Natural killer cell (primary cell): ENCODE measurements at regions not wholly inside any gene's neighbourhood (a gene's known extent, or its start where the extent isn't known, plus 50 kb on each side); places are given as distances from the start of the nearest gene placed in this dataset.

ENCODE experiments used
- ATAC-seq, 3 donors: fragments of 150-1000 bp in 2 of 3; fragments of 200-7000 bp in 1 of 3; cut with Tn5 transposase; 1 replicate in 1 of 3; 2 replicates in 2 of 3; pipeline ENCODE4 v1.10.0; 2021; ENCODE audit warnings: mild to moderate bottlenecking in 2 of 3, moderate library complexity in 2 of 3
- DNase-seq, 2 donors: peaks; one replicate each; pipeline versions ENCODE4 v3.0.0 to v3.0.0-alpha.2; 2013 to 2021; ENCODE audit warnings: mixed read lengths in 1 of 2
- H3K27ac ChIP-seq: one replicate; pipeline ENCODE4 v1.5.1; 2013; ENCODE audit warnings: mild to moderate bottlenecking, low read length
- H3K27me3 ChIP-seq: one replicate; pipeline ENCODE4 v1.6.1; 2013; ENCODE audit warnings: low read length; ENCODE audit not compliant: control insufficient read depth, insufficient read depth
- H3K36me3 ChIP-seq: one replicate; pipeline ENCODE4 v1.6.1; 2013; ENCODE audit warnings: low read length; ENCODE audit not compliant: control insufficient read depth, insufficient read depth
- H3K4me1 ChIP-seq: one replicate; pipeline ENCODE4 v1.6.1; 2013; ENCODE audit warnings: low read length; ENCODE audit not compliant: control insufficient read depth, insufficient read depth
- H3K4me3 ChIP-seq: one replicate; pipeline ENCODE4 v1.5.1; 2013; ENCODE audit warnings: low read length
- H3K9me3 ChIP-seq: one replicate; pipeline ENCODE4 v1.6.1; 2013; ENCODE audit warnings: low read length; ENCODE audit not compliant: control insufficient read depth, insufficient read depth
- H3K27ac Mint-ChIP-seq, 2 donors: one replicate each; pipeline ENCODE4 v1.8.0; 2022; ENCODE audit warnings: mild to moderate bottlenecking in 2 of 2, mixed read lengths in 2 of 2, moderate library complexity in 1 of 2
- H3K27me3 Mint-ChIP-seq, 2 donors: one replicate each; pipeline ENCODE4 v1.8.0; 2022; ENCODE audit warnings: low read depth in 2 of 2, mixed read lengths in 2 of 2
- H3K36me3 Mint-ChIP-seq: one replicate; pipeline ENCODE4 v1.8.0; 2022; ENCODE audit warnings: mixed read lengths
- H3K4me1 Mint-ChIP-seq, 2 donors: one replicate each; pipeline ENCODE4 v1.8.0; 2022; ENCODE audit warnings: mixed read lengths in 2 of 2
- H3K4me3 Mint-ChIP-seq: one replicate; pipeline ENCODE4 v1.8.0; 2022; ENCODE audit warnings: mild to moderate bottlenecking, moderate library complexity, mixed read lengths
- H3K9me3 Mint-ChIP-seq, 2 donors: one replicate each; pipeline ENCODE4 v1.8.0; 2022; ENCODE audit warnings: mixed read lengths in 2 of 2
- WGBS: methylation state at CpG from one replicate; pipeline ENCODE4 v1.1.7; 2013; ENCODE audit warnings: missing lambda C conversion rate; ENCODE audit not compliant: insufficient coverage; 5-methylcytosine and 5-hydroxymethylcytosine counted together
- intact Hi-C: fragments of 100-400 bp; cut with micrococcal nuclease; formaldehyde crosslinking; loops from one replicate; pipeline ENCODE4 v1.14.2; 2022
- TF ChIP-seq, protein P1 (sequence below): fragments of 200-600 bp; IDR thresholded peaks from one replicate; pipeline ENCODE4 v1.8.0; 2022; ENCODE audit warnings: antibody characterized with exemption

DNA sequence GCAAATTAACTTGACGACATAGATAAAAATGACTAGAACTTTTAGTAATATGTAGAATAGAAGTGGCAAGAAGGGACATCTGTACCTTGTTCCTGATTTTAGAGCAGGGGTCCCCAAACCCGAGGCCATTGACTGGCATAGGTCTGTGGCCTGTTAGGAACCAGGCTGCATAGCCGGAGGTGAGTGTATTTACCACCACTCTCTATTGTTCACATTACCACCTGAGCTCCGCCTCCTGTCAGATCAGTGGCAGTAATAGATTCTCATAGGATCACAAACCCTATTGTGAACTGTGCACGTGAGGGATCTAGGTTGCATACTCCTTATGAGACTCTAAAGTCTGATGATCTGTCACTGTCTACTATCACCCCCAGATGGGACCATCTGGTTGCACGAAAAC, 113.6 kb upstream of the AVPR1A start:
- no peak overlapping the region for H3K4me3 Mint-ChIP-seq
- intact Hi-C loops = no loop called here
- no peak overlapping the region for H3K27ac ChIP-seq
- H3K36me3 Mint-ChIP-seq = no peaks in the 10 kb centered on the region
- peaks cover 8% of the 10 kb centered on the region for H3K9me3 ChIP-seq
- WGBS = 89% methylated on average over 5 of the region's 6 CpGs
- H3K4me1 ChIP-seq = no peaks in the 10 kb centered on the region
- H3K4me3 ChIP-seq = no peak overlapping the region
- no peaks in the 10 kb centered on the region for H3K27me3 ChIP-seq
- ATAC-seq = no peak
- H3K9me3 Mint-ChIP-seq = peaks cover 17 to 20% of the 10 kb centered on the region in 2 donors
- no peak overlapping the region for H3K27ac Mint-ChIP-seq
- H3K27me3 Mint-ChIP-seq = no peaks in the 10 kb centered on the region
- no peak for DNase-seq
- TF ChIP-seq, protein P1, sequence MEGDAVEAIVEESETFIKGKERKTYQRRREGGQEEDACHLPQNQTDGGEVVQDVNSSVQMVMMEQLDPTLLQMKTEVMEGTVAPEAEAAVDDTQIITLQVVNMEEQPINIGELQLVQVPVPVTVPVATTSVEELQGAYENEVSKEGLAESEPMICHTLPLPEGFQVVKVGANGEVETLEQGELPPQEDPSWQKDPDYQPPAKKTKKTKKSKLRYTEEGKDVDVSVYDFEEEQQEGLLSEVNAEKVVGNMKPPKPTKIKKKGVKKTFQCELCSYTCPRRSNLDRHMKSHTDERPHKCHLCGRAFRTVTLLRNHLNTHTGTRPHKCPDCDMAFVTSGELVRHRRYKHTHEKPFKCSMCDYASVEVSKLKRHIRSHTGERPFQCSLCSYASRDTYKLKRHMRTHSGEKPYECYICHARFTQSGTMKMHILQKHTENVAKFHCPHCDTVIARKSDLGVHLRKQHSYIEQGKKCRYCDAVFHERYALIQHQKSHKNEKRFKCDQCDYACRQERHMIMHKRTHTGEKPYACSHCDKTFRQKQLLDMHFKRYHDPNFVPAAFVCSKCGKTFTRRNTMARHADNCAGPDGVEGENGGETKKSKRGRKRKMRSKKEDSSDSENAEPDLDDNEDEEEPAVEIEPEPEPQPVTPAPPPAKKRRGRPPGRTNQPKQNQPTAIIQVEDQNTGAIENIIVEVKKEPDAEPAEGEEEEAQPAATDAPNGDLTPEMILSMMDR = no peak
- H3K4me1 Mint-ChIP-seq = no peaks in the 10 kb centered on the region
- no peaks in the 10 kb centered on the region for H3K36me3 ChIP-seq

GRCh38 chr12:63250486-63250885, 99.5 kb upstream of the AVPR1A start:
- ATAC-seq (no peak), DNase-seq (no peak)
- H3K4me1 ChIP-seq = no peaks in the 10 kb centered on the region
- Mint-ChIP-seq H3K4me3 (no peak overlapping the region), H3K36me3 (no peaks in the 10 kb centered on the region), H3K27me3 (no peaks in the 10 kb centered on the region), H3K4me1 (no peaks in the 10 kb centered on the region), H3K9me3 (peaks cover 8 to 10% of the 10 kb centered on the region in 2 donors), H3K27ac (no peak overlapping the region)
- no peaks in the 10 kb centered on the region for H3K27me3 ChIP-seq
- TF ChIP-seq, protein P1 = no peak
- H3K27ac ChIP-seq = no peak overlapping the region
- intact Hi-C loops = no loop called here
- no peaks in the 10 kb centered on the region for H3K9me3 ChIP-seq
- H3K36me3 ChIP-seq = no peaks in the 10 kb centered on the region
- H3K4me3 ChIP-seq = no peak overlapping the region
- WGBS = 94% methylated on average over 4 of the region's 5 CpGs

DNA sequence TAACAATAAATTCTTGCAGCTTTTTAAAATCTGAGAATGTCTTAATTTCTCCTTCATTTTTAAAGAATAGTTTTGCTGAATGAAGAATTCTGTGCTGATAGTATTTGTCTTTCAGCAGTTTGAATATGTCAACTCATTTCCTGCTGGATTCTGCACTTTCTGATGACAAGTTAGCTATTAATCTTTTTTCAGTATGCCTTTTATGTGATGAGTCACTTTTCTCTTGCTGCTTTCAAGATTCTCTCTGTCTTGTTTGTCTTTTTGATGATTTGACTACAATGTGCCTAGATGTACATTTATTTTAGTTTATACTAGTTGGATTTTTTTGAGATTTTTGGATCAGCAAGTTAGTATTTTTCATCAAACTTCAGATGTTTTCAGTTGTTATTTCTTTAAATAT, 87.9 kb upstream of the AVPR1A start:
- DNase-seq (no peak), ATAC-seq (no peak)
- Histone ChIP-seq H3K4me1 (no peaks in the 10 kb centered on the region), H3K27me3 (no peaks in the 10 kb centered on the region), H3K9me3 (no peaks in the 10 kb centered on the region), H3K36me3 (no peaks in the 10 kb centered on the region), H3K4me3 (no peak overlapping the region), H3K27ac (no peak overlapping the region)
- Mint-ChIP-seq H3K36me3 (no peaks in the 10 kb centered on the region), H3K9me3 (peaks cover 6 to 7% of the 10 kb centered on the region in 2 donors), H3K4me3 (no peak overlapping the region), H3K4me1 (no peaks in the 10 kb centered on the region), H3K27ac (no peak overlapping the region), H3K27me3 (no peaks in the 10 kb centered on the region)
- intact Hi-C loops = no loop called here
- TF ChIP-seq, protein P1 = no peak

GRCh38 chr12:63232896-63233295, 81.9 kb upstream of the AVPR1A start:
- Histone ChIP-seq H3K4me1 (no peaks in the 10 kb centered on the region), H3K36me3 (no peaks in the 10 kb centered on the region), H3K4me3 (no peak overlapping the region), H3K27ac (no peak overlapping the region), H3K9me3 (no peaks in the 10 kb centered on the region), H3K27me3 (no peaks in the 10 kb centered on the region)
- Mint-ChIP-seq H3K9me3 (peaks cover 5 to 7% of the 10 kb centered on the region in 2 donors), H3K36me3 (no peaks in the 10 kb centered on the region), H3K4me3 (no peak overlapping the region), H3K4me1 (no peaks in the 10 kb centered on the region), H3K27me3 (no peaks in the 10 kb centered on the region), H3K27ac (no peak overlapping the region)
- 86% methylated on average over 3 of the region's 3 CpGs for WGBS
- intact Hi-C loops = no loop called here
- no peak for DNase-seq
- ATAC-seq = no peak
- TF ChIP-seq, protein P1 = no peak
